ENCODE measurements at regions not wholly inside any gene's neighbourhood (a gene's known extent, or its start where the extent isn't known, plus 50 kb on each side); places are given as distances from the start of the nearest gene placed in this dataset.

GRCh38 chr7:112624416-112624815, 143.6 kb downstream of the LSMEM1 start:
- TF ChIP-seq TCF12 (IDR thresholded peaks at IDR 0.05; ENCODE audit: low read depth) (no peak), CEBPB (IDR thresholded peaks at IDR 0.05) (no peak), MAX (IDR thresholded peaks at IDR 0.05) (no peak), CREB1 (IDR thresholded peaks at IDR 0.05; ENCODE audit: low read depth) (no peak), TEAD4 (IDR thresholded peaks at IDR 0.05) (no peak), TAF1 (IDR thresholded peaks at IDR 0.05; ENCODE audit: low read depth) (no peak), RAD21 (IDR thresholded peaks at IDR 0.05; ENCODE audit: low read depth) (no peak), FOXM1 (IDR thresholded peaks at IDR 0.05; ENCODE audit: borderline replicate concordance, low read depth) (no peak)

Data from Ishikawa (cell line).